ENCODE measurements at regions not wholly inside any gene's neighbourhood (a gene's known extent, or its start where the extent isn't known, plus 50 kb on each side); places are given as distances from the start of the nearest gene placed in this dataset.

- DNase-seq (ENCODE audit: low spot score) = no peak
These were observed 457.2 kb upstream of the ADAMTS5 start for GRCh38 chr21:27423906-27424595.

DNA sequence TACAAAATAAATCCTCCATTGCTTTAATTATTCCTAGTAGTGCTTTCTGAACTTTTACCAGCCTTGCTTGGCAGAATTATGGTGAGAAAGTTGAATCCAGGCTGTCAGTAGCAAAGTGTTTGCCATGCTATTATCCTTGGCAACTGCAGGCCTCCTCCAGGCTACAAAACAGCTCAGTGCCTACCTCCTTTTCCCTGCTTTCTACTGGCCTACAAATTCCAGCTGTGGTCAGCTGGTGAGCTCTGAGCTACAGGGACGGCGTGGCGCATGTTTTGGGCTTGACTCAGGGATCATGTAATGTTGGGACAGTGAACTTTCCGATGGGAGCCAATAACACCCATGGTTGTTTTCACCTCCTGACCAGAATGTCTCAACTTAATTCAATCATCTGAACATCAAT, 456.1 kb upstream of the ADAMTS5 start:
- no peak for DNase-seq (ENCODE audit: low spot score)

GRCh38 chr21:27422435-27422834, 455.5 kb upstream of the ADAMTS5 start:
- no peak for DNase-seq (ENCODE audit: low spot score)

DNA sequence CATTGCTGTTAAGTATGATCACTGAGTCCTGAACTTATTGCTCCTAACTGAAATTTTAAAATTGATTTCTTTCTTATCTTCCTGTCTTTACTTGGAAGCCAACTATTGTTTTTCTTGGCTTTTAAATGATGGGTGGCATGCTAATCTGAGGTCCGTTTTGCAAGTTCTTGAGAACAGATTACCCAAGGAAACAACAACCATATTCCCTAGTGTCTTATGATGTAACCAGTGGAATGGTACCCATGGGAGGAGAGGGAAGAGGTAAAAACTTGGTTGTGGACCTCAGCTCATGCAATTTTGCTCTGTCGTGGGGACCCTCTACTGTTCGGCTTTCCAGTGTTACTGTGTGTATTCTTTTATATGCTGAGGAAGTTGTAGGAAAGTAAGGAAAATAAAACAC, 454.8 kb upstream of the ADAMTS5 start:
- no peak for DNase-seq (ENCODE audit: low spot score)

DNA sequence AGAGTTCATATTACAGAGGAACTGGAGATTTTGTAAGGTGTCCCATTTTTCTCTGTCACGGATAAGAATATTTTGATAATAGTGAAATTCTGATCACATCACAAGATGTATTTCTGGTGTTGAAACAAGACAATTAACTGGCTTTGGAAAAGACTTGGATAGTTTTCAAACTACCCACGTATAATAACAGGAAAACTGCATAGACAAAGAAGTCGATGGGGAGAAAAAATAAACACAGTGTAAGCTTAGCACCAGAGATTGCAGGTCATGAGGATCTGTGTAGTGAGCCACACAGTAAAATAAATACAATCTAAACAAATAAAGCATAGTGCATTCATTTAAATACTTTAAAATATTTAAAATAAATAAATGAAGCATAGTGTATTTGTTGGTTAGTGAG, 452.3 kb upstream of the ADAMTS5 start:
- no peak for DNase-seq (ENCODE audit: low spot score)

DNA sequence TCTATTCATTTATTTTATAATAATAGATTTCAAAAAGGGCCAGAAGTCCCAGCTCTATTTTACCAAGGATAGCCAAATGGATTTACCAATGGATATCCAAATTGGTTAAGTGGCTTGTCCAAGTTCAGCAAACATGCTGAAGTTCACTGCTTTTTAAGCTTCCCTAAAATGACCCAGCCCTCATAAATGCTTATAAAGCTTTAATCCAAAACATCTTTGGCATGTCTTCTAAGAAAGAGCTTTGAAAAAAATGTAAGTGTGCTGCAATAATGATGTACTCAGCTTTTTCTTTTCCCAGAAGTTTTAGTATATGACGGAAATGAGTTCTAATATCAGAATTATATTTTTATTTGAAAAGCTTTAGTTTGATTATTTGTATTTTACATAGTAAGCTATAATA, 451.5 kb upstream of the ADAMTS5 start:
- DNase-seq (ENCODE audit: low spot score) = no peak

DNA sequence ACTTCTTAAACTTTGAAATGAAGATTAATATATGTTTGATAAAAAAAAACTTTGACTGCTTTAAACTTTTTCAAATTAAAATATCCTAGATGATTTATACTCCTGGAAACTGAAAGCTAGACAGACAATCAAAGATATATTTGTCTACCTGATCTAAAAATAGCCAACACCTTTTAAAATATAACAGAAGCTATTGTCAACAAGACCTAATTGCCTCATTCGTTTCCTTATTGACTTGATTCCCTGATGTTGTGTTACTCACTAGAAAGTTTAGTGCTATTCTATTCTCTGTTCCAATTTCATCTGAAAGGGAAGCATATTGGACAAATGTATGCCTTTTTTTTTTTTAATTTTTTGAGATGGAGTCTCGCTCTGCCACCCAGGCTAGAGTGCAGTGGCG, 445.6 kb upstream of the ADAMTS5 start:
- DNase-seq (ENCODE audit: low spot score) = no peak

DNA sequence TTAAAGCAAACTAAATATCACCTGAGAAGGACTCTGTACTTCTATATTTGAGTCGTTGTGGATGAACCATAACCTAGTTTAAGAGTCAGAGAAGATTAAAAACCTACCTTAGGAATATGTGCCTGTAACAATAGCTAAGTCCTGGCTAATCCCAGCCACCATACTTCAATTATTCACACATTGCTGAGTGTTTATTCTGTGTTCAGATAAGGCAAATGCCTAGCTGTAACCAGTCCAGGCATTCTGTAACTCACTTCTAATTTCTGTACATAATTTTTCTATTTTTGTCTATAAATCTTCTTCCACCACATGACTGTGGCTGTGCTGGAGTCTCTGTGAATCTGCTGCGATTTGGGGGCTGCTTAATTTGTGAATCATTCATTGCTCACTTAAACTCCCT, 441.9 kb upstream of the ADAMTS5 start:
- no peak for DNase-seq (ENCODE audit: low spot score)

- DNase-seq (ENCODE audit: low spot score) = no peak
These were observed 440.4 kb upstream of the ADAMTS5 start for GRCh38 chr21:27407271-27407670.

- no peak for DNase-seq (ENCODE audit: low spot score)
These were observed 439.6 kb upstream of the ADAMTS5 start for GRCh38 chr21:27406300-27407009.

- no peak for DNase-seq (ENCODE audit: low spot score)
These were observed 436.1 kb upstream of the ADAMTS5 start for GRCh38 chr21:27403011-27403410.

- no peak for DNase-seq (ENCODE audit: low spot score)
These were observed 433.2 kb upstream of the ADAMTS5 start for GRCh38 chr21:27400045-27400444.

DNA sequence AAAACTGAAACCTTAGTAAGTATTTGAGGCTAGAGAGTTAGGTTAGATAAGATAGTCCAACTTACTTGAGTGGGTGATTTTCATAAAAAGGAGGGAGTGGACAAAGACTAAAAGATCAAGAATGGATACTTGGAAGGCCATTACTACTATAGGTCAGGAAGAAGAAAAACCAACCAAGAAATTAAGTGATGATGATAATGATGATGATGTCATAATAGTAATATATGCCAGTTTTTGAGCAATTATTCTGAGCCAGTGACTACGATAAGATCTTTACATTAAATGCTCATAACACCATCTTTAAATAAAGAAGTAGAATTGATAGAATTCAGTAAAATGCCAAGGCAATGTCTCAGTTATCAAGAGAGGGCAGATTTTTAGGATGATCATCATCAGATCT, 430.7 kb upstream of the ADAMTS5 start:
- no peak for DNase-seq (ENCODE audit: low spot score)

- DNase-seq (ENCODE audit: low spot score) = no peak
These were observed 426.8 kb upstream of the ADAMTS5 start for GRCh38 chr21:27393726-27394125.

DNA sequence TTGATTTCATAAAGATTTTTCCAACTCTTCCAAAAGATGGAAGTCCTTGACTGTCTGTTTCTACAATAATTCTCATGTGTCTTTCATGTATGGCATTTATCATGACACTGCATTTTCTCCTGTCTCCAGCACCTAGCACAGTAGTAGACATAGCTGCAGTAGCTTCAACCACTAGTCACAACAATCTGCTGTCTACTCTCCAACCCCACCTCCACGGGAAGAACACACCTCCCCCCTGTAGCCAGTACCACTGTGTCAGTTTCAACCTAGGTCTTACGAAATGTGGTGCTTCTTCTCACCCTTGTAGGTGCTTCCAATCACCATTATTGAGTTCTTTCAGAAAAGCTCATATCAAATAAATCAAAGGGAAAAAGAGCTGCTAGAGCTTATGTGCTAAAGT, 425.1 kb upstream of the ADAMTS5 start:
- no peak for DNase-seq (ENCODE audit: low spot score)

DNA sequence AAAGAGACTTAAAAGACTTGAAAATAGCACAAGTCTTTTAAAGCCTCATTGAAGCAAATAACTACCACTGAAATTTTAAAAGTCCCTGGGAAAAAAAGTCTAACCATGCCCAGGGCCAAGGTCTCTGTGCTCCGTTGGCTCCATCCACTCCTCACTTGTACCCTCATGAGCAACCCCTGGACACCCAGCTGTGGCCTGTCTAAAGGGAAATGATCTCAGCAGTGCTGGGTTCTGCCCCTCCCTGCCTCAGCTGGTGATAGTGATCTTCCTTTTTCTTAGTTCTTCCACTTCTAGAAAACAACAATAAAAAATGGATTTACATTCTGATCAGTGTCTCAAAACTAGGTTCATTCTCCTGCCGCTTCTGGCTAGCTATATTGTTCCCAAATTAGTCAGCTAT, 423.5 kb upstream of the ADAMTS5 start:
- no peak for DNase-seq (ENCODE audit: low spot score)

DNA sequence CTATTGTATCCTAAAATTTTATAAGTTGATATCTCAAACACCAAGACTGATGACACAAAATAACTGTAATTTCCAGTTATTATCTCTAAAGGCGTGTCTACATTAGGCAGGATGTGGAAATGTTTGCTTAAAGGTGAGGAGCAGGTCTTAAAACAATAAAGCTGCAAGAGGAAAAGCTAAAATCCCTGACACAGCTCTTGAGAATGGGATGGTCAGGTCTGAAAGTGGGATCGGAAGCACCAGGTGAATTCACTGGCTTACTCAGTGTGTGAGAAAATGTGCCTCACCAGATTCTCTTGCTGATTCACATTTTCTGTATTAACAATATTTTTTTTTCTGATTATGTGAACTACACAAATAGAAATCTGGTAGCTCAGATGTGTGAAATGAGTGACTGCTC, 421.9 kb upstream of the ADAMTS5 start:
- no peak for DNase-seq (ENCODE audit: low spot score)

DNA sequence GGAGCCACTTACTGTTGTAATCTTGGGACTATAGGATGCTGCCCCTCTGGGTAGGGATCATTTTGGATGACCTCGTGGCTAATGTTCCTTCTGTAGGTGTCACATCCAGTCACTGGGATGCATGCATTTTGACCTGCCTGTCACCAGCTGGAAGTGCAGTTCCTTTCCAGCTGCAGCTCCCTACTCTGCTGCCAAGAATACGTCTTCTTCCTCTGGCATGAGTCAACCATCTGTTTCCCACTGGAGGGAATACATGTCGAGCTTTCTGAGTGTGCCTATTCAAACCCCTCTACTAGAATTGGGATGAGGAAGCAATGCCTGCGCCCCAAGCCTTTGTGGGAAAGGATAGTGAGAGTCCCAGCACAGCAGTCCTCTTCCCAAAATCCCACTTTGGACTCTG, 415.5 kb upstream of the ADAMTS5 start:
- no peak for DNase-seq (ENCODE audit: low spot score)

- DNase-seq (ENCODE audit: low spot score) = no peak
These were observed 413.4 kb upstream of the ADAMTS5 start for GRCh38 chr21:27380303-27380702.

DNA sequence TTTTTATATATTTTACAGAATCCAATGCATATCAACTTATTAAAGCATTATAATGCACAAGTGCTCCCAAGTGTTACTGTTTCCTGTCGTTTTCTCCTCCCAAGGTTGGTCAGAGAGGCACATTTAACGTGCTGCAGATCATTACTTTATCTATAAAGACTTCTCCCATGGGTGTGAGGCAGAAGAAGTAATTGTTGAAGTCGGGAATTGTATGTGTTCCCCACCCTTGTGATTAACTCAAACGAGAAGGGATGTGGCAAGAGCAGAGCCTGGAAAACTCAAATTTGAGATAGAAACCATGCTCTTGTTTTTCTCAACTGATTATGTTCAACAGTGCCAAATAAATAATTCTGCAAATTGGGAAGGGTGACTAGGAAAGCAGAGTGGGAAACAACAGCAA, 412.5 kb upstream of the ADAMTS5 start:
- no peak for DNase-seq (ENCODE audit: low spot score)

- DNase-seq (ENCODE audit: low spot score) = no peak
These were observed 405.5 kb upstream of the ADAMTS5 start for GRCh38 chr21:27372381-27372780.

GRCh38 chr21:27371975-27372331, 405.1 kb upstream of the ADAMTS5 start:
- no peak for DNase-seq (ENCODE audit: low spot score)

- DNase-seq (ENCODE audit: low spot score) = no peak
These were observed 404.5 kb upstream of the ADAMTS5 start for GRCh38 chr21:27371115-27371974.
